HG02610 (cell line): ENCODE measurements at regions not wholly inside any gene's neighbourhood (a gene's known extent, or its start where the extent isn't known, plus 50 kb on each side); places are given as distances from the start of the nearest gene placed in this dataset.

ENCODE experiments used
- ATAC-seq: cut with Tn5 transposase; IDR thresholded peaks from one replicate; pipeline ENCODE4 v1.9.1; 2021; ENCODE audit warnings: mild to moderate bottlenecking, moderate library complexity; ENCODE audit not compliant: unreplicated experiment

DNA sequence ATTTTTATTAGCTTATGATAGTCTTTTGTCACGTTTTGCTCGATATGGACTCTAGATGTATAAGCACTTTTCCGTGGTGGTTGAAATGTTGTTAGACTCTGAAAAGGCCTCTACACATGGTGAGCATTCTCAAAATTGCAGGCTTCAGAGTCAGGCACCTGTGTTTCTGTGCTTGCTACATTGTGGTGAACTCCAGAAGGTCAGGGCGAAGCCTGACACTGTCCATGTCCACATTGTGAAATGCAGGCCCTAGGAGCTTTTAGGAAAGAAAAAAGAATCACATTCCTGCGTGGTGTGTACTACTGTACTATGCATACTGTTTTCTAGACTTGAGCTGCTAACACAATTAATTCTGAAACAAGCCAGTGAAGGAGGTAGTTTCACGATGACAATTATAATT is 86.3 kb downstream of the HS3ST1 start:
- no peak for ATAC-seq

DNA sequence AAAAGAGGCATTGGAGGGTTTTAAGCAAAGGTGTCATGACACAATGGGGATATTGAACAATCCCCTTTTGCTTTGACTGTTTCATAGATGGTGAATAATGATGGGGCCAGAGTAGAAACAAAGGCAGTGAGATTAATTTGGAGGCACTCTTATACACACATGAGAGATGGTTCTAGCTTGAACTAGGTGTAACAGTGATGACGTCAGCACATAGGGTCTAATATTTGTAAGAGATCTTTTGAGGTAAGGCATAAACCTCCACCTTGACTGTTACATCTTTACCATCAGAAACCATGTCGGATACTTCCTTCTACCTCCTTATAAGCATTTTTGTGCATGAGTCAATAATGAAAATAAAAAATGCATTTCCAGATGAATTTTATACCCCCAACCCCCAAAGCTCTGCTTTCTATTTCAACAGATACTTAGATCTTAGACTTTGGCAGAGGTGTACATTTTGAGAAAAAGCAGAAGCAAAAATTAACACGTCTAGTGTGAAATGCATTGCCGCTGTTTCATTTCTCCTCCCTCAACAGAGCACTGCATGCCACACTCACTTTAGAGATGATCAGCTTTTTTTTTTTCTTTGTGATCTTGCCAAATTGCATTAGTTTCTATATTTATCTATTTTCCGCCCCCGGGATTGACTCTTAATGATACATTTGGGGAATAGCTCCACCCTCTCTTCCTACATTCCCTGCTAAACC is 87.2 kb downstream of the HS3ST1 start:
- ATAC-seq: peak; percentile 33

- peak; percentile 54 for ATAC-seq
Measured at GRCh38 chr4:11338956-11339782, 89.5 kb downstream of the HS3ST1 start.

- ATAC-seq: no peak
Measured at GRCh38 chr4:11337287-11337686, 91.4 kb downstream of the HS3ST1 start.

GRCh38 chr4:11336435-11336834 is 92.3 kb downstream of the HS3ST1 start:
- no peak for ATAC-seq

DNA sequence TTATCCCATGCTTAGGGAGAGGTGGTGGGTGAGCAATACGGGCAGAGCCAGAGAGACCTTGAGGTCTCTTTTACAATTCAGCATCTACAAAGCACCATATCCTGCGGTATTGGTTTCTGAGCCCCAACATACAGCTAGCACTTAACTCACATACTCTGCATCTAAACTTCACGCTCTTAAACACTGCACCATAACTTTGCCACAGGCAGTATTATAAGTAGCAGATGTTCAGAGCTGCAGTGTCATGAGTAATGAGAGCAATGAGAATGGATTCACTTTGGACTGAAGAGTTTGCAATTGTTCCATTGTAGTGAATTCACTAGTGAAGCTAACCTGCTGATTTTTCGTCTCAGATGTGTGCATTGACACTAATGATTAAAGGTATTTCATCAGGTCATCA is 93.8 kb downstream of the HS3ST1 start:
- no peak for ATAC-seq

DNA sequence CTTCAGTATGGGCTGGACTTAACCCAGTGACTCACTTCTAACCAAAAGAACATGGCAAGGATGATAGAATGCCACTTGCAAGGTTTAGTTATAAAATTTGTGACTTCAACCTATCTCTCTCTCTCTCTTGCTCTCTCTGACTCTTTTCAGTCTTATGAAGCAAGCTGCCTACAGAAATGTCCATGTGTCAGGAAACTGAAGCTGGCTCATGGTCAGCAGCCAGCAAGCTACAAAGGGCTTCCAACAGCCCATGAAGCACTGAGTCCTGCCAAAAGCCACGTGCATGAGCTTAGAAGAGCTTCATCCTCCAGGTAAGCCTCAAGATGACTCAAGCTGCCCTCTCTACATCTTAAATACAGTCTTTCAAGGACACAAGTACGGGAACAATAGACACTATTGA is 100.3 kb downstream of the HS3ST1 start:
- no peak for ATAC-seq

DNA sequence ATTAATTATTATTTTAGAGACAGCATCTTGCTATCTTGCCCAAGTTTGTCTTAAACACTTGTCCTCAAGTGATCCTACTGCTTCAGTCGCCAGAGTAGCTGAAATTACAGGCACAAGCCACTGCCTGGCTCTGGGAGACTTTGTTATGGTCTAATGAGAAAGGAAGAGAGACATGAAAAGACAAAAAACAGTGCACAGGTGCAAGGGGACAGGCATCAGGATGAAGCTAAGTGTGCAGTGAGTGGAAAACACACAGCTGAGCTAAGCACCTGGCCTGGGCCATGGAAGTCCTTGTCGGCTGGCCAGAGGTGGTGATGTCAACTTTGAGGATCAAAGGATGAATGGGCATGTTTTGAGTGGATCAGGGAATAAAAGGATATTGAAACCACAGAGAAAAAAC is 102.7 kb downstream of the HS3ST1 start:
- ATAC-seq: no peak

DNA sequence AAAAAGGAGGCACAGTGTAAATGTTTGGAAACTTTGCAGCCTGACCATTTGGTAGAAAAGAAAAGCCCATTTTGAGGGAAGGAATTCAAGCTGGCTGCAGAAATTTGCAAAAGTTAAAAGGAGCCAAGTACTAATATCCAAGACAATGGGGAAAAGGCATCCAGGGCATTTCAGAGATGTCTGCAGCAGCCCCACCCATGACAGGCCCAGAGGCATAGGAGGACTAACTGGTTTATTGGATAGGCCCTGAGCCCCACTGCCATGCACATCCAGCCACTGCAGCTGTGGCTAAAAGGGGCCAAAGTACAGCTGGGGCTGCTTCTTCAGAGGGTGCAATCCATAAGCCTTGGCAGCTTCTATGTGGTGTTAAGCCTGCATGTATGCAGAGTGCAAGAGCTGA is 104.9 kb downstream of the HS3ST1 start:
- ATAC-seq: no peak

GRCh38 chr4:11313157-11313943 is 115.3 kb downstream of the HS3ST1 start:
- ATAC-seq: peak; percentile 57

GRCh38 chr4:11312389-11312788 is 116.3 kb downstream of the HS3ST1 start:
- no peak for ATAC-seq

DNA sequence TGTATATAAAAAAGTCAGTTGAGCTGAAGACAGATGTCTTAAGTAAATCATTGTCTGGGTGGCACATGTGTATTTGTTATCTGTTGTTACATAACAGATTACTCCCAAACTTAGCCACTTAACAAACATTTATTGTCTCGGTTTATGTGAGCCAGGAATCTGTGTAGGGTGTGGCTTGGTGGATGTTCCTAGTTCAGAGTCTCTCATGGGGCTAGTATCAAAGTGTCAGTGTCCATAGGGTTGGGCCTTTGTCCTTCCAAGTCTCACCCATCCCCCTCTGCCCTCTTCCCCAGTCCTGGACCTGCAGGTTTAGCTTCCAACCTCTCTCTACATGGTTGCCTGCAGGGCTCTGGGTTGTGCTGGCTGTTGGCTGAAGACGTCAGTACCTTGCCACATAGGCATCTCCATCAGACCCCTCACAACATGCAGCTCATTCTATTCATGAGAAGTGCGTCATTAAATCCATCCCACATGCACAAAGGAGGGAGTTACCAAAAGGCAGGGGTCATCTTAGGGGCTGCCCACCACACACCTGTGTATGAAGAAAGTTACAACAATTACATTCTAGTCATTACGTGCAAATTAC is 127.5 kb downstream of the HS3ST1 start:
- no peak for ATAC-seq

DNA sequence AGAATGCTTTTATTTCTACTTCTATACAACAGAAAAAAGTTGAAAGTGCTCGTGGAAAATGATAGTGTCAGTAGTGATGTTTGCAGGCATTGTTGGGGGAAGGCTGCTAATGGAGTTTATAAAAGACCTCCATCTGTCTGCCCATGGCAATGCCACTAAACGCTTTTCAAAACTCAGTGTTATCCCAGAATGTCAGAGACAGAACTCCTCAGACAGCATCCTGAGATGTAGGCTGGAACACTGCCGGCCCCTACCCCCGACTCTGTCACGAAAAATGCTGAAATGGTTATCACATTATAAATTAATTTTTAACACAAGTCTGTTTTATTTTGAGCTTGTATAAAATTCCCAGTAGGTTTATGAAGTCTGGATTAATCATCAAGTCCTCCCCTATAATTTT is 128.9 kb downstream of the HS3ST1 start:
- no peak for ATAC-seq

- ATAC-seq: no peak
Measured at GRCh38 chr4:11299016-11299415, 129.7 kb downstream of the HS3ST1 start.

GRCh38 chr4:11298451-11298850 is 130.2 kb downstream of the HS3ST1 start:
- no peak for ATAC-seq

- no peak for ATAC-seq
Measured at GRCh38 chr4:11297627-11298026, 131.1 kb downstream of the HS3ST1 start.

- ATAC-seq: no peak
Measured at GRCh38 chr4:11297201-11297600, 131.5 kb downstream of the HS3ST1 start.

DNA sequence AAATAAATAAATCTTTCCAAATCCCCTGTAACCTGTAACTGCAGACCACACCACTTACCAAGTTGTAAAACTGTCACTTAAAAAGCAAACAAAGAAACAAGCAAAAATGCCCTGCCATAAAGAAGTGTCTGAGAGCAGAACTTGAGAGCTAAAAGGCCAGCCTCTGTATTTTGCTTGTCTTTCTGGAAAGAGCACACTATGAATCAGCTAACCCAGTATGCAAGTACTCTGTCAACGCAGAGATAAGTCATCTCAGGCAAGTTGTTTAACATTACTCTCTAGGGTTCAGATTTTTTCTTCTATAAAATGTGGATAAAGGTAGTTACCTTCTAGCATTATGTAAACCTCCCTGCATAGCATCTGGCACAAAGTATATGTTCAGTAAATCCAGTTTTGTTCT is 134.8 kb downstream of the HS3ST1 start:
- no peak for ATAC-seq

DNA sequence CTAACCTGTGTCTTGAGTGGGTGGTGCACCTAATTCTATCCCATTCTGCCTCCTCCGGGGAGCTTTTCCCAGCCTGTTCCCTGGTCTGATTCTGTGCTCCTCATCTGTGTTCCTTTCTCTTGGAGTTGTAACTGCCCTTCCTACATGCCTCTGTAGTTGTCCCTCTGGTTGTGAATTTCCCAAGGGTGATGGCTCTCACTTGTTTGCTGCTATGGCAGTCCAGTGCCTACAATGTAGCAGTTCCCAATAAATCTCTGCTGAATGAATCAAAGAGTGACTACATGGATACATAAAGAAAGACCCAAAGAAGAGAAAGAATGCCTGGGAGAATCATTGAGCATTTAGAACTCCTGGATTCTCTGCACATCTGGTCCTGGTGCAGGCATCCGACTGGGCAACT is 141.6 kb downstream of the HS3ST1 start:
- ATAC-seq: no peak

GRCh38 chr4:11286533-11286932 is 142.2 kb downstream of the HS3ST1 start:
- ATAC-seq: peak; percentile 82

- ATAC-seq: no peak
Measured at GRCh38 chr4:11281720-11282119, 147.0 kb downstream of the HS3ST1 start.
